HG03039 (cell line): ENCODE measurements at regions not wholly inside any gene's neighbourhood (a gene's known extent, or its start where the extent isn't known, plus 50 kb on each side); places are given as distances from the start of the nearest gene placed in this dataset.
"Not testable (repeated sequence)": the region's sequence is repeated elsewhere in the genome, so short reads cannot be mapped to it uniquely, and the experiment has no call there.

Source experiments
- ATAC-seq: cut with Tn5 transposase; IDR thresholded peaks from one replicate; pipeline ENCODE4 v1.9.1; 2021; ENCODE audit warnings: mild to moderate bottlenecking, moderate library complexity; ENCODE audit not compliant: unreplicated experiment

GRCh38 chr3:16768014-16768413, 116.7 kb upstream of the PLCL2 start:
- ATAC-seq, result no peak

GRCh38 chr3:16768956-16769355, 115.8 kb upstream of the PLCL2 start:
- ATAC-seq, result no peak

- ATAC-seq, result no peak
Measured at GRCh38 chr3:16769525-16769924, 115.2 kb upstream of the PLCL2 start.

GRCh38 chr3:16770021-16770420, 114.7 kb upstream of the PLCL2 start:
- no peak for ATAC-seq

- no peak for ATAC-seq
Measured at GRCh38 chr3:16770792-16771191, 114.0 kb upstream of the PLCL2 start.

- ATAC-seq, result not testable (repeated sequence)
Measured at GRCh38 chr3:16773594-16773993, 111.2 kb upstream of the PLCL2 start.

- ATAC-seq, result not testable (repeated sequence)
Measured at GRCh38 chr3:16774536-16774935, 110.2 kb upstream of the PLCL2 start.

GRCh38 chr3:16784973-16785372, 99.8 kb upstream of the PLCL2 start:
- ATAC-seq, result no peak

- ATAC-seq, result no peak
Measured at GRCh38 chr3:16785465-16785864, 99.3 kb upstream of the PLCL2 start.

GRCh38 chr3:16788440-16789056, 96.2 kb upstream of the PLCL2 start:
- no peak for ATAC-seq

GRCh38 chr3:16789344-16790120, 95.2 kb upstream of the PLCL2 start:
- ATAC-seq, result no peak

- no peak for ATAC-seq
Measured at GRCh38 chr3:16790432-16791400, 94.0 kb upstream of the PLCL2 start.

- no peak for ATAC-seq
Measured at GRCh38 chr3:16793321-16793720, 91.4 kb upstream of the PLCL2 start.

GRCh38 chr3:16794257-16794656, 90.5 kb upstream of the PLCL2 start:
- ATAC-seq, result no peak

GRCh38 chr3:16795581-16795980, 89.2 kb upstream of the PLCL2 start:
- no peak for ATAC-seq

- ATAC-seq, result no peak
Measured at GRCh38 chr3:16797831-16798230, 86.9 kb upstream of the PLCL2 start.

- ATAC-seq, result no peak
Measured at GRCh38 chr3:16798738-16799137, 86.0 kb upstream of the PLCL2 start.

- ATAC-seq, result no peak
Measured at GRCh38 chr3:16800361-16800760, 84.4 kb upstream of the PLCL2 start.

GRCh38 chr3:16801223-16801622, 83.5 kb upstream of the PLCL2 start:
- no peak for ATAC-seq

- no peak for ATAC-seq
Measured at GRCh38 chr3:16801698-16802097, 83.1 kb upstream of the PLCL2 start.

- ATAC-seq, result no peak
Measured at GRCh38 chr3:16802389-16802788, 82.4 kb upstream of the PLCL2 start.
